ENCODE measurements at regions not wholly inside any gene's neighbourhood (a gene's known extent, or its start where the extent isn't known, plus 50 kb on each side); places are given as distances from the start of the nearest gene placed in this dataset.

GRCh38 chr13:106153041-106153440 is 382.4 kb downstream of the EFNB2 start:
- DNase-seq (ENCODE audit: low spot score): no peak
- in situ Hi-C loops (cut with HindIII; ENCODE audit: low sequenced_read_pairs): no loop called here

GRCh38 chr13:106152047-106152446 is 383.4 kb downstream of the EFNB2 start:
- in situ Hi-C loops (cut with HindIII; ENCODE audit: low sequenced_read_pairs): no loop called here
- DNase-seq (ENCODE audit: low spot score): no peak

- DNase-seq (ENCODE audit: low spot score): no peak
- in situ Hi-C loops (cut with HindIII; ENCODE audit: low sequenced_read_pairs): no loop called here
Observed at GRCh38 chr13:106151056-106151699, 384.3 kb downstream of the EFNB2 start.

GRCh38 chr13:106145997-106146864 is 389.2 kb downstream of the EFNB2 start:
- in situ Hi-C loops (cut with HindIII; ENCODE audit: low sequenced_read_pairs): no loop called here
- no peak for DNase-seq (ENCODE audit: low spot score)

DNA sequence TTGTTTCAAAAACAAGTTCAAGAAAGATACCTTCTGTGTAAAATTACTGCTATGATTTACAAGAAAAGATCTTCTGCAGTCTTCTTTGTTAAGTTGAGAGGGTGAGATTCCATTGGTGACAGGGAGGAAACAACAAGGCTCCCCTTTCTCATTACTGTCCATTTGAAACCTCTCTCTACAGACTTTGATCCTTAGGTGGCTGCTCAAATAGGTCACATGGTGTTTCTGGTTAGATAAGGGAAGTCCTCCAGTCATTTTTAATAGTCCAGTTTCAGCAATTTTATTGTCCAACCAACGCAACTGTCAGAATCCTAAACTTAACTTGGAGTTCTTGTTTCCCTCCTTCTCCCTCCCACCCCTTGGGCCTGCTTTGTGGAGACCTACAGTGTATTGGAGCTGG is 390.4 kb downstream of the EFNB2 start:
- no peak for DNase-seq (ENCODE audit: low spot score)
- in situ Hi-C loops (cut with HindIII; ENCODE audit: low sequenced_read_pairs): no loop called here

DNA sequence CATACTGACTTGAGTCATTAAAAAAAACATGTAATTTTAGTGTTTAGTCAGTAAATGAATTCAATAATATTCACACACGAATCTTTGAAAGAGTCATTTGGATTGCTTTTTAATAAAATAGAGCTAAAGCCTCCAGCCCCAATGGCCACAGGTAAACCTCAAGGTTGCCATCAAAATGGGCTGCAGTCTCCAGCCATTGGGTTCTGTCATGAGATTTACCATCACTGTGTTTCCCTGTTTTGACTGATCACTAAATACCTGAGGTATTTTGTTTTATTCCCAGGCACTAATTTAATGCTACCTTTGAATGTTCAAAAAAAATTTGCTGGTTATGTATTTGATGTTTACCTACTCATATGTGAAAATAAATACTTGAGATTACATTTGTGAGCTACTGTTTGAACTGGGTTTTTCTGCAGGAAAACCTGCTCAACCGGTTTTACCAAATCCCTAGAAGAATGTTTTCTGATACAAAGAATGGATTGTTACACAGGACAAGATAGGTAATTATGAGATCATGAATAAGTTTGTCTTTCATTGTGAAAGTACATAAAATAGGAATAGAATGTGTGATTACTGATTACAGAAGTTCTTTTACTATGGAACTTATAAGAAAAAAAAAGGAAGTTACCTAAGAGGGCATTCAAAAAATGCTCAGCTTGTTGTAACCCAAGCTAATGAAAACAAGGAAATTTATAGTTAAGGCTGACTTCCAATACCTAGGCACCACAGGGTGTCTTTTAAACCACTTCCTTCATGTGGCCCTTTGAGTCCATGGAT is 391.3 kb downstream of the EFNB2 start:
- in situ Hi-C loops (cut with HindIII; ENCODE audit: low sequenced_read_pairs): no loop called here
- no peak for DNase-seq (ENCODE audit: low spot score)

- in situ Hi-C loops (cut with HindIII; ENCODE audit: low sequenced_read_pairs): no loop called here
- no peak for DNase-seq (ENCODE audit: low spot score)
Observed at GRCh38 chr13:106143392-106143791, 392.1 kb downstream of the EFNB2 start.

- in situ Hi-C loops (cut with HindIII; ENCODE audit: low sequenced_read_pairs): no loop called here
- DNase-seq (ENCODE audit: low spot score): no peak
Observed at GRCh38 chr13:106140476-106140875, 395.0 kb downstream of the EFNB2 start.

DNA sequence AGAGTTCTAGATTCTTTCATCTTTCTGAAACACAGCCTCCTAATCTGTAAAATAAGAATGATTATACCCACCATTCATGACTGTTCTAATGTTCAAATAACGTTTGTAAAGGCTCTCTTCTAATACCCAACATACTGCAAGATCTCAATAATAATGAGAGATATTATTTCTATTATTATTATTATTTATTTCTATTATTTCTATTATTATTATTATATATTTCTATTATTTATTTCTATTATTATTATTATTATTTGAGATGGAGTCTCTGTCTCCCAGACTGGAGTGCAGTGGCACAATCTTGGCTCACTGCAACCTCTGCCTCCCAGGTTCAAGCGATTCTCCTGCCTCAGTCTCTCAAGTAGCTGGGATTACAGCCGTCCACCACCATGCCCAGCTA is 395.5 kb downstream of the EFNB2 start:
- in situ Hi-C loops (cut with HindIII; ENCODE audit: low sequenced_read_pairs): no loop called here
- no peak for DNase-seq (ENCODE audit: low spot score)

DNA sequence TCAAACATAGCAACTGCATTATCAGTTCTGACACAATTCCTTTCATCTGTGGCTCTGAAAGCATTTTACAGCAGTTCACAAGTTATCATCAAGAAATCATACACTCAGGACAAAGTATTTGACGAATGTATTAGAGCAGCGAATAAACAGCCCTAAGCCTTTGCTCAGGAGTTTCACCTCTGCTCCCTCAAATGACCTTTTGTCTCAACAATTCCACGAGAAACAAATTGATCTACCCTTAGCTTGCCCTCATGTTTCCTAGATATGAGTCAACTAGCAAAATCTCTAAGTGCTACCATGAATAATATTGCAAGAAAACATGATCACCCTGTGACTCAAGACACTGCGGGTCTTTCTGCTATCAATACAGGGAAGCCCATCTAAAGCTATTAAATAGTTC is 396.1 kb downstream of the EFNB2 start:
- no peak for DNase-seq (ENCODE audit: low spot score)
- in situ Hi-C loops (cut with HindIII; ENCODE audit: low sequenced_read_pairs): no loop called here

DNA sequence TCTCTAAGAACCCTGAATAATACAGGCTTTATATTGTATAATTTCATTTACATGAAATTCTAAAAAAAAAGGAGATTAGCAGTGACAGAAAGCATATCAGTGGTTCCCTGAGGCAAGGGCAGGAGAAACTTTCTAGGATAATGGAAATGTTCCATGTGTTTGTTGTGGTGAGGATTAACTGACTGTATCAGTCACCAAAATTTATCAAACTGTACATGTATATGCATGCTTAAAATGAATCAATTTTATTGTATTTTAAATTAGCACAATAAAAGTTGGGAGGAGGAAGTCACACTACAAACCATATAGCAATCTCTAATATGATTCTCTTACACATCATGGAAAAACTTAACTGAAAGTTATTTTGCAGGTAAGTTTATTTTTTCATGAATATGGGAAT is 396.8 kb downstream of the EFNB2 start:
- in situ Hi-C loops (cut with HindIII; ENCODE audit: low sequenced_read_pairs): no loop called here

GRCh38 chr13:106133025-106133424 is 402.4 kb downstream of the EFNB2 start:
- DNase-seq (ENCODE audit: low spot score): no peak
- in situ Hi-C loops (cut with HindIII; ENCODE audit: low sequenced_read_pairs): no loop called here

More for the DNA sequence above, 396.8 kb downstream of the EFNB2 start:
- no peak for DNase-seq (ENCODE audit: low spot score)

- DNase-seq (ENCODE audit: low spot score): no peak
- in situ Hi-C loops (cut with HindIII; ENCODE audit: low sequenced_read_pairs): no loop called here
Observed at GRCh38 chr13:106132216-106132615, 403.2 kb downstream of the EFNB2 start.

- in situ Hi-C loops (cut with HindIII; ENCODE audit: low sequenced_read_pairs): no loop called here
- DNase-seq (ENCODE audit: low spot score): no peak
Observed at GRCh38 chr13:106129993-106130392, 405.5 kb downstream of the EFNB2 start.

GRCh38 chr13:106129273-106129672 is 406.2 kb downstream of the EFNB2 start:
- DNase-seq (ENCODE audit: low spot score): no peak
- in situ Hi-C loops (cut with HindIII; ENCODE audit: low sequenced_read_pairs): no loop called here

- DNase-seq (ENCODE audit: low spot score): no peak
- in situ Hi-C loops (cut with HindIII; ENCODE audit: low sequenced_read_pairs): no loop called here
Observed at GRCh38 chr13:106122234-106122633, 413.2 kb downstream of the EFNB2 start.

DNA sequence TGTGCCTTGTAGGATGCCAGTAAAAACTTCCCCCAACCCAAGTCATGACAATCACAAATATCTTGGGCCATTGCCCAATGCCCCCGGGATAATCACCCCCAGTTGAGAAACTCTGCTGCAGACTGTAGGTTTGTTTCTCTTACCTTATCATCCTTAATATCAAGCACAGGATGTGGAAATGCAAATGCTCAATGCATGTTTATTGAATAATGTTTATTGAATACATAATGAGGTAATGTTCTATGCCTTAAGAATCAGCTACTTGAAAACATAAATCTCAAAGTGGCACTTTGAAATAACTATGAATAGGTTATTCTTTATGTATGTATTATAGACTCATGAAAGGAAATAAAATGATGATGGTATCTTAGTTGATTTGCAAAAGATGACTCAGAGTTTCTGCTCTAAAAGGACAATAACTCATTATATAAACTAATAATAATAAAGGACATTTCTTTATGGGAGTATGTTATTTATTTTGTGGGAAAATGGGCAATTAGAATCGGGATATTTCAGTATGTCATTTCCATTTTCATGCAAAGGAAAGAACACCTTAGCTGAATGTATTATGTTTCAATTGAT is 414.2 kb downstream of the EFNB2 start:
- no peak for DNase-seq (ENCODE audit: low spot score)
- in situ Hi-C loops (cut with HindIII; ENCODE audit: low sequenced_read_pairs): no loop called here

DNA sequence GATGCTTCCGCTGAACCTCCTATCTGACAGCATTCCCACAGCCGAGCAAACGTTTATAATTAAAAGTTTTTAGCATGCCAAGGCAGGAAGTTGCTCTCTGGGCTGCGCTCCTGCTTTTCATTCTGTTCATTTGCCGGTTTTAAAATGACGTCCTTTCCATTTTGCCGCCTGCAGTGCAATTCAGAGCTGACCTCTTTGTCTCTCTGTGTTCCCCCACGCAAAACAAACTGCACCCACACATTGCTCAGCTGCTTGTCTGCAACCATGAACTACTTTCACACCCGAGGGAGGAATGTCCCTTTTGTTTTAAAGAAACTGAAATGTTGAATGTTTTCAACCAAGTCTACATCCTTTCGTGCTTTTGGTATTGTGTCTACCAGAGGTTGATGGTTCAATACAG is 416.5 kb downstream of the EFNB2 start:
- in situ Hi-C loops (cut with HindIII; ENCODE audit: low sequenced_read_pairs): no loop called here
- no peak for DNase-seq (ENCODE audit: low spot score)

GRCh38 chr13:106118050-106118449 is 417.4 kb downstream of the EFNB2 start:
- DNase-seq (ENCODE audit: low spot score): no peak
- in situ Hi-C loops (cut with HindIII; ENCODE audit: low sequenced_read_pairs): no loop called here

DNA sequence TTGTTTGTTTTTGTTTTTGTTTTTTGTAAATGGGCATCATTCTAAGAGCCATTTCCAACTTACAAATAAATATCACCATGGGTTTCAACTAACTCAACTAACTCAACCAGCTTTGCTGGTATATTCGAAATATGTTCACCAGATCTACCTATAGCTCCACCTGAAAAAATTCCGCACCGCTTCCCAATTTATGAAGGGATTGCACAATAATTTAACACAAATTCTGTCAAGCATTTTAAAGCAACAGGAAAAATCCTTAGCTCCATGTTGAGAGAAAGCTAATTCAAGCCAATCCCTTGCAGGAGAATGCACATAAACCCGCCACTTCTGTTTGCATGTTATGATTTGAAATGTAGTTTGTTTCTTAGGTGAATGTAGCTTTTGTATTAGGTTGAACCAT is 417.8 kb downstream of the EFNB2 start:
- DNase-seq (ENCODE audit: low spot score): no peak
- in situ Hi-C loops (cut with HindIII; ENCODE audit: low sequenced_read_pairs): no loop called here
